DMS114 treated with DMSO at 0.1 percent for 48 hours (cell line): ENCODE measurements at regions not wholly inside any gene's neighbourhood (a gene's known extent, or its start where the extent isn't known, plus 50 kb on each side); places are given as distances from the start of the nearest gene placed in this dataset.
"Not testable (repeated sequence)": the region's sequence is repeated elsewhere in the genome, so short reads cannot be mapped to it uniquely, and the experiment has no call there.

Experiments
- DNase-seq: peaks from one replicate; lab custom pipeline; 2025; ENCODE audit not compliant: unreplicated experiment; lab: John Stamatoyannopoulos, UW

DNA sequence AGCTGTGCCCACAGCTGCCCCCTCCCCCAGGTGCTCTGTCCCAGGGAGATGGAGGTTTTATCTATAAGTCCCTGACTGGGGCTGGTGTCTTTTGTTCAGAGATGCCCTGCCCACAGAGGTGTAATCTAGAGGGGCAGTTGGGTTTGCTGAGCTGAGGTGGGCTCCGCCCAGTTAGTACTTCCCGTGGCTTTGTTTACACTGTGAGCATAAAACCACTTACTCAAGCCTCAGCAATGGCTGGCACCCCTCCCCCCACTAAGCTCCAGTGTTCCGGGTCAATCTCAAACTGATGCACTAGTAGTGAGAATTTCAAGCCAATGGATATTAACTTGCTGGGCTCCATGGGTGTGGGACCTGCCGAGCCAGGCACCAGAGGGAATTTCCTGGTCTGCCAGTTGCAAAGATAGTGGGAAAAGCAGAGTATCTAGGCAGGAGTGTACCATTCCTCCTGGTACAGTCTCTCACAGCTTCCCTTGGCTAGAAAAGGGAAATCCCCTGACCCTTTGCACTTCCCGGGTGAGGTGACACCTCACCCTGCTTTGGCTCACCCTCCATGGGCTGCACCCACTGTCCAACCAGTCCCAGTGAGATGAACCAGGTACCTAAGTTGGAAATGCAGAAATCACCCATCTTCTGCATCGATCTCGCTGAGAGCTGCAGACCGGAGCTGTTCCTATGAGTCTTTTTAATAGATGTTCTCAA is 509.6 kb downstream of the TMEM38B start:
- not testable (repeated sequence) for DNase-seq

DNA sequence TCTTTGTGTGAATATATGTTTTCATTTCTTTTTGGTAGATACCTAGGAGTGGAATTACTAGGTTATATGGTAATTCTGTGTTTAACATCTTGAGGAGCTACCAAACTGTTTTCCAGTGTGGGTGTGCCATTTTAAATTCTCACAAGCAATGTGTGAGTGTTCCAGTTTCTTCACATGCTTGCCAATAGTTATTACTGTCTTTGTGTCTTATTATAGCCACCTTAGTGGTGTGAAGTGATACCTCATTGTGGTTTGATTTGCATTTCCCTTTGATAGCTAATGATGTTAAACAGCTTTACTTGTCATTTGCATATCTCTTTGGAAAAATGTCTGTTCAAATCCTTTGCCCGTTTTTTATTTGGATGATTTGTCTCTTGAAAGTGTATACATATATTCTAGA is 513.0 kb downstream of the TMEM38B start:
- DNase-seq: no peak

GRCh38 chr9:106218427-106218826 is 524.1 kb downstream of the TMEM38B start:
- DNase-seq: no peak

- DNase-seq: no peak
These were observed 524.5 kb downstream of the TMEM38B start for GRCh38 chr9:106218854-106219253.

DNA sequence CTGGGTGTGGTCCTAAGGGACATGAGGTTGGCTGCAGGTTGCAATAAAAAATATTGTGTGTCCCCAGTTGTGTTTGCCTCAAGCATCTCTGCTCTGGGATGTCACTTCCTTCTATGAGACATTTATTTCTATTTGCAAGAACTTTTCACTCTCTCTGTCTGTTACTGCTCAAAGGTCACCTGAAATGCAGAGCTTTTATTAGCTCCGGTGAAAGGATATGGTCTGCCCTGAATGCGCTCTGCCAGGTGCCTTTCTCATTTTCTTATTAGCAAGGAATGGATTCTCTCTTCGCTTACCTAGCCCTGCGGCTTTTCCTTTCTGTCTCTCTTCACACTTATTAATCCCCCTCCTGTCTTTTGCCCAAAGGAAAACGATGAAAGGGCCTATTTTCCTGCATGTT is 526.1 kb downstream of the TMEM38B start:
- no peak for DNase-seq

DNA sequence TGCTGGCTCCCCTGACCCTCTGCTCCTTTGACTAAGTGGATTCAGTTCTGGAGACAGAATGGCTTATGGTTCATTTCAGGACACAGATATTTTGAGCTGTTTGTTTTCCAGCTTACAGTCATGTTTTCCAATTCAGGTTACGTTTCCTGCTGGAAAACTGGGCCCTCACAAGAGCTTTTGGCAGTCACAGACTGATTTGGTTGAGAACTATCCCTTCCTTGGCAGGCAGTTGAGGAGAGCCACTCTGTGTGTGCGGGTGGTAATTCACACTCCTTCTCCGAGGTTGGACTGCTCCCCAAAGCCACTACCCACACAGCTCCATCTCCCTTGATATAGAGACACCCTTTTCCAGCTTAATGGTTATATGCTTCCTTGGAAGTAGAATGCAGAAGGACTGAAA is 534.5 kb downstream of the TMEM38B start:
- DNase-seq: no peak

DNA sequence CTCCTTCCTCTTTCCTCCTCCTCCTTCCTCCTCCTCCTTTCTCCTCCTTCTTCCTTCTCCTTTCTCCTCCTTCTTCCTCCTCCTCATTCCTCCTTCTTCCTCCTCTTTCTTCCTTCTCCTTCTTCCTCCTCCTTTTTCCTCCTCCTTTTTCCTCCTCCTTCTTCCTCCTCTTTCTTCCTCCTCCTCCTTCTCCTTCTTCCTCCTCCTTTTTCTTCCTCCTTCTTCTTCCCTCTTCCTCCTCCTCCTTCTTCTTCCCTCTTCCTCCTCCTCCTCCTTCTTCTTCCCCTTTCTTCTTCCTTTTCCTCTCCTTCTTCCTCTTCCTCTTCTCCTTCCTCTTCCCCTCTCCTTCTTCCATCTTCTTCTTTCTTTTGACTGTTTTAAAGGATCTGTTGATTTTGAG is 538.8 kb downstream of the TMEM38B start:
- DNase-seq: no peak

DNA sequence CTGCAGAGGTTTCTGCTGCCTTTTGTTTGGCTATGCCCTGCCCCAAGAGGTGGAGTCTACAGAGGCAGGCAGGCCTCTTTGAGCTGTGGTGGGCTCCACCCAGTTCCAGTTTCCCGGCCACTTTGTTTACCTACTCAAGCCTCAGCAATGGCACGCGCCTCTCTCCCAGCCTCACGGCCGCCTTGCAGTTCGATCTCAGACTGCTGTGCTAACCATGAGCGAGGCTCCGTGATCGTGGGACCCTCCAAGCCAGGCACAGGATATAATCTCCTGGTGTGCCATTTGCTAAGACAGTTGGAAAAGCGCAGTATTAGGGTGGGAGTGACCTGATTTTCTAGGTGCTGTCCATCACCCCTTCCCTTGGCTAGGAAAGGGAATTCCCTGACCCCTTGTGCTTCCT is 566.6 kb downstream of the TMEM38B start:
- DNase-seq: not testable (repeated sequence)

DNA sequence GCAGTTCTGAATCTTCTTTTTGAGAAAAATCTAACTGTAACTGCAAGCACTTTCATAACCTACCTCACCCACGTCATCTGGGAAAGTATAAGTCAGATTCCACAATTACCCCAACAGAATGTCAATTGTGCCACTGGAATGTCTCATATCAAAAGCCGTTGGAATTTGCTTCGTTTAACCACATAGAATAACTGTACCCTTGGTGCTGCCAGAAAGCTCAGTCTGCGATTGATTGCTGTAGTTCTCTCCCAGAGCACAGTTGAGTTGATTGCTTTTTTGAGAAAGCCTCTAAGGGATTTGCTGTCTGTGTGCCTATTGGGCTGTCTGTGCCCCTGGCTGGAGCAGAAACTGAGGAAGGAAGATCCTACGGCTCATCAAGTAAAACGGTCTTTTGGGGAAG is 583.6 kb downstream of the TMEM38B start:
- no peak for DNase-seq

- DNase-seq: no peak
These were observed 579.2 kb upstream of the ZNF462 start for GRCh38 chr9:106283769-106284168.

- DNase-seq: no peak
These were observed 578.7 kb upstream of the ZNF462 start for GRCh38 chr9:106284296-106284695.

DNA sequence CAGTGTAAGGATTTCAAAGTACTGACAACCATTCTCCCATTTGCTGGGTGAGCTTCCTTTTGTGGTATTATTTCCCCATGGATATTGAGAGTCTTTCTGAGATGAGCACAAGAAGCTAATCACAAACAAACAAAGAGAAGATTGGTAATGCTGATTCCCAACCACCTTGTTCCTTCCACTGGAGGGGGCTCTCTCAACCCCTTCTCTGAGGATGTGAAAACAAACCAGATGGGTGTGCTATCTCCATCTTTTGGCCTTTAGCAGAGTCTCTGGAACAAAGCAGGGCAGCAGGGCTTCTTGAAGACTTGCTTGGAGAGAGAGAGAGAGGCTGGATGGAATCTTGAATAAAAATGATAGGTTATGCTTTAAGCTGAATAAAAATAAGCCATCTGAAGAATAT is 576.7 kb upstream of the ZNF462 start:
- DNase-seq: no peak

GRCh38 chr9:106287091-106287631 is 575.8 kb upstream of the ZNF462 start:
- DNase-seq: no peak

DNA sequence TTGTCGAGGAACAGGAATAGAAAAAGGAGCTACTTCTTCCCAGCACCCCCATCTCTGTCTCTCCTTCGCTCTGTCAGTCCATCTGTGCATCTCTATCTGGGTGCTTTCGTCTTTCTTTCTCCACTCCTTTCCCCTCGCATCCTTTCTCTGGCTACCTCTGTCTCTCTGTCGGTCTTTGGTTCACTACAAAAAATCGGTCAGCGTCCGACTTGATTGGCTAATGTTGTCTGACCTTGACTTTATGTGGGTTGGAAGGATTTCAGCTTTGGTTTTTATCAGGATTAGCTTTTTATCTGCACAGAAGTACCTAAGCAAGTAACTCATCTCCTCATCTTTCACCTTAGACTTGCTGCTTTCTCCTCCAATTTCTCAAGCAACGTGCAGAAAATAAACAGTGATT is 575.2 kb upstream of the ZNF462 start:
- DNase-seq: no peak

DNA sequence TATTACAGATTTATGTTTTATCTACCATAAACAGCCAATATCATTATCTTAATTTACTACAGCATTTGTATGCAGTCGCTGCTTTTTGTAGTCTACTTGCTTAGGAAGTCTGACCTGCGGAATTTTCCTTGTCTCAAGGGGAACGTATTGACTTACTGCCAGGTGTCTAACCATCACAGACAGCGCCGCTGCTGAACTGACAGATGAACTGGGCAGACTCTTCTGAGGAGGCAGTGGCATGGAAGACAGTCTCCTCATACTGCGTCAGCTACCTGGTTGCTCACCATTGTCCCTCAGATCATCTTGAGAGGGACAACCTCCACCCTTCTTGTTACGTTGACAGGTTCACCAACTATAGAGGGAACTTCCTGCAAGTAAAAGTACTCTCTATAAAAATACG is 574.3 kb upstream of the ZNF462 start:
- DNase-seq: no peak

- no peak for DNase-seq
These were observed 571.2 kb upstream of the ZNF462 start for GRCh38 chr9:106291786-106292185.

DNA sequence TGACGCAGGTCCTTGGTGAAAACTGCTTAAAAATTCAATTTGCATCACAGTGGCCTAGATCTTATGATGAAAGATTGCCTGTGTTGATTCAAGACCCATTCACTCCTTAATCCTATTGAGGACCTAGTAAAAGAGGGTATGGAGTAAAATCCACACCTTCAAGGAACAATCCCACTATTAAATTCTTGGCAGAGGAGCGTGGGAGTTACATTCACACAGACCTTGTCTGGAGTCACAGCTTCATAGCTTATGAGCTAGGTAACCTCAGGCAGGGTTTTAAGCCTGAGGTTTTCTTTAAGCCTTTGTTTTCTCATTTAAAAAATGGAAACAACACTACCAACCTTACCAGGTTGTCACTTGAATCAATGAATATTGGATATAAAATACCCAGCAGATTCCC is 566.5 kb upstream of the ZNF462 start:
- no peak for DNase-seq

DNA sequence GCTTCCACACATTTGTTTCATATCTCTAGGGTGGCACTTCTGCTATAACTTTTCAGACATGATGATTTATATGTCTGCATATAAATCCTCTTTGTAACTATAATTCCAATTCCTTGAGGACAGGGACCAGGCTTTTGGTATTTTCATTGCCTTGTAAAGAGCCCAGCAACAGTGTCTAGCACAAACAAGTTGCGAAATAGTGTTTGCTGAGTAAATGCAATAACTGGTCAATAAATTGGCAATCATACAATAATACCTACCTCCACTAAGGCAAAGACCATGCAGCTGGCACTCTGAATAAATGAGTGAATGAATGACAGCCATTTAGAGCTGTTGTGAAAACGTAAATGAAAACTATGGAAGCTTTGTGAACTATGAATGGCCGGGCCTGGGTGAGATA is 564.0 kb upstream of the ZNF462 start:
- no peak for DNase-seq

- no peak for DNase-seq
These were observed 558.5 kb upstream of the ZNF462 start for GRCh38 chr9:106304401-106304920.

- DNase-seq: no peak
These were observed 557.4 kb upstream of the ZNF462 start for GRCh38 chr9:106305428-106306133.

GRCh38 chr9:106307670-106308069 is 555.3 kb upstream of the ZNF462 start:
- no peak for DNase-seq

DNA sequence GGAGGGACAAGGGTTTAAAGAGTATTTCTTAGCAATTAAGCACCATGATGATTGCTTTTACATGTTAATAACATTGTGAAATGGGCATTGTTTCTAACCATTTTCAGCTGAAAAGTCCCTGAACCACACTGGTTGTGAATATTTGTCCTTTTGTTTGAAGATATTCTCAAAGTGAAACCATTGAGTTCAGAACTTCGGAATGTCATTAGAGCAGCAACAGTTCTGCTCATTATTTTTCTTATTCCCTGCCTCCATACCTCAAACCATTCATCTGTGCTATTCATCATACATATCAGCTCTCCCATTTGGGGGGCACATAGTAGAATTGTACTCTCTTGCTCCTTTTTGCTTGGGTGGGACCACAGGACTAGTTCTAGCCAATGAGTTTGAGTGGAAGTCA is 553.0 kb upstream of the ZNF462 start:
- no peak for DNase-seq
